Activated naive CD8-positive, alpha-beta T cell treated with anti-CD3 and anti-CD28 coated beads for 36 hours (primary cell): ENCODE measurements at regions not wholly inside any gene's neighbourhood (a gene's known extent, or its start where the extent isn't known, plus 50 kb on each side); places are given as distances from the start of the nearest gene placed in this dataset.
"Not testable (repeated sequence)": the region's sequence is repeated elsewhere in the genome, so short reads cannot be mapped to it uniquely, and the experiment has no call there.

Source experiments
- DNase-seq: peaks from one replicate; pipeline ENCODE4 v3.0.0; 2021
- H3K27ac Mint-ChIP-seq: one replicate; pipeline ENCODE4 v1.8.0; 2022; ENCODE audit warnings: mild to moderate bottlenecking, moderate library complexity, mixed read lengths
- H3K27me3 Mint-ChIP-seq: one replicate; pipeline ENCODE4 v1.8.0; 2022; ENCODE audit warnings: mild to moderate bottlenecking, mixed read lengths
- H3K36me3 Mint-ChIP-seq: one replicate; pipeline ENCODE4 v1.8.0; 2021; ENCODE audit warnings: mild to moderate bottlenecking, mixed read lengths
- H3K4me1 Mint-ChIP-seq: one replicate; pipeline ENCODE4 v1.8.0; 2021; ENCODE audit warnings: mixed read lengths
- H3K4me3 Mint-ChIP-seq: one replicate; pipeline ENCODE4 v1.8.0; 2022; ENCODE audit warnings: mild to moderate bottlenecking, moderate library complexity, mixed read lengths
- H3K9me3 Mint-ChIP-seq: one replicate; pipeline ENCODE4 v1.8.0; 2022; ENCODE audit warnings: mixed read lengths

- Mint-ChIP-seq H3K36me3 (no peaks in the 10 kb centered on the region), H3K9me3 (no peaks in the 10 kb centered on the region), H3K27me3 (peaks cover under 1% of the 10 kb centered on the region), H3K4me3 (no peak overlapping the region), H3K27ac (no peak overlapping the region), H3K4me1 (no peaks in the 10 kb centered on the region)
- DNase-seq: no peak
These were observed 55.4 kb upstream of the GRPR start for GRCh38 chrX:16067886-16068515.

- no peaks in the 10 kb centered on the region for H3K27me3 Mint-ChIP-seq
- no peaks in the 10 kb centered on the region for H3K9me3 Mint-ChIP-seq
- no peak for DNase-seq
- H3K27ac Mint-ChIP-seq: no peak overlapping the region
- no peaks in the 10 kb centered on the region for H3K36me3 Mint-ChIP-seq
- no peak overlapping the region for H3K4me3 Mint-ChIP-seq
- H3K4me1 Mint-ChIP-seq: no peaks in the 10 kb centered on the region
These were observed 59.4 kb upstream of the GRPR start for GRCh38 chrX:16063921-16064320.

- H3K27me3 Mint-ChIP-seq: no peaks in the 10 kb centered on the region
- no peak overlapping the region for H3K4me3 Mint-ChIP-seq
- H3K4me1 Mint-ChIP-seq: no peaks in the 10 kb centered on the region
- DNase-seq: no peak
- no peak overlapping the region for H3K27ac Mint-ChIP-seq
- H3K9me3 Mint-ChIP-seq: no peaks in the 10 kb centered on the region
- H3K36me3 Mint-ChIP-seq: no peaks in the 10 kb centered on the region
These were observed 60.2 kb upstream of the GRPR start for GRCh38 chrX:16063141-16063540.

GRCh38 chrX:16061296-16061695 is 62.1 kb upstream of the GRPR start:
- H3K27me3 Mint-ChIP-seq: no peaks in the 10 kb centered on the region

GRCh38 chrX:16060252-16060651 is 63.1 kb upstream of the GRPR start:
- no peaks in the 10 kb centered on the region for H3K9me3 Mint-ChIP-seq
- H3K27ac Mint-ChIP-seq: no peak overlapping the region
- no peak overlapping the region for H3K4me3 Mint-ChIP-seq
- peaks cover 3% of the 10 kb centered on the region for H3K27me3 Mint-ChIP-seq
- DNase-seq: no peak
- no peaks in the 10 kb centered on the region for H3K36me3 Mint-ChIP-seq
- no peaks in the 10 kb centered on the region for H3K4me1 Mint-ChIP-seq

More at GRCh38 chrX:16061296-16061695, 62.1 kb upstream of the GRPR start:
- H3K36me3 Mint-ChIP-seq: no peaks in the 10 kb centered on the region
- DNase-seq: no peak
- H3K4me1 Mint-ChIP-seq: no peaks in the 10 kb centered on the region
- H3K9me3 Mint-ChIP-seq: no peaks in the 10 kb centered on the region
- no peak overlapping the region for H3K4me3 Mint-ChIP-seq
- no peak overlapping the region for H3K27ac Mint-ChIP-seq

- not testable (repeated sequence) for DNase-seq, H3K27ac Mint-ChIP-seq, H3K27me3 Mint-ChIP-seq, H3K4me3 Mint-ChIP-seq, H3K9me3 Mint-ChIP-seq, H3K4me1 Mint-ChIP-seq, H3K36me3 Mint-ChIP-seq
These were observed 74.2 kb upstream of the GRPR start for GRCh38 chrX:16049126-16049525.

GRCh38 chrX:16042980-16043379 is 80.4 kb upstream of the GRPR start:
- Mint-ChIP-seq H3K27me3 (peaks cover 6% of the 10 kb centered on the region), H3K4me3 (no peak overlapping the region), H3K27ac (no peak overlapping the region), H3K36me3 (no peaks in the 10 kb centered on the region), H3K9me3 (no peaks in the 10 kb centered on the region), H3K4me1 (peaks cover 8% of the 10 kb centered on the region)
- DNase-seq: no peak

- no peaks in the 10 kb centered on the region for H3K36me3 Mint-ChIP-seq
- no peak for DNase-seq
- H3K27me3 Mint-ChIP-seq: peaks cover 7% of the 10 kb centered on the region
- peaks cover 8% of the 10 kb centered on the region for H3K4me1 Mint-ChIP-seq
- peak overlapping the region; percentile 78 for H3K27ac Mint-ChIP-seq
- no peaks in the 10 kb centered on the region for H3K9me3 Mint-ChIP-seq
- H3K4me3 Mint-ChIP-seq: no peak overlapping the region
These were observed 83.5 kb upstream of the GRPR start for GRCh38 chrX:16039834-16040233.

- peak overlapping the region; percentile 78 for H3K27ac Mint-ChIP-seq
- H3K36me3 Mint-ChIP-seq: no peaks in the 10 kb centered on the region
- no peaks in the 10 kb centered on the region for H3K9me3 Mint-ChIP-seq
- H3K4me3 Mint-ChIP-seq: no peak overlapping the region
- peaks cover 8% of the 10 kb centered on the region for H3K4me1 Mint-ChIP-seq
- no peak for DNase-seq
- peaks cover 7% of the 10 kb centered on the region for H3K27me3 Mint-ChIP-seq
These were observed 84.0 kb upstream of the GRPR start for GRCh38 chrX:16039363-16039762.

- Mint-ChIP-seq H3K27me3 (peaks cover 4% of the 10 kb centered on the region), H3K36me3 (no peaks in the 10 kb centered on the region), H3K4me1 (no peaks in the 10 kb centered on the region), H3K4me3 (no peak overlapping the region), H3K27ac (no peak overlapping the region), H3K9me3 (no peaks in the 10 kb centered on the region)
- DNase-seq: no peak
These were observed 90.0 kb upstream of the GRPR start for GRCh38 chrX:16033331-16033730.

- Mint-ChIP-seq H3K4me1 (peaks cover 10% of the 10 kb centered on the region), H3K4me3 (no peak overlapping the region), H3K9me3 (no peaks in the 10 kb centered on the region), H3K27ac (no peak overlapping the region), H3K27me3 (no peaks in the 10 kb centered on the region), H3K36me3 (no peaks in the 10 kb centered on the region)
- DNase-seq: no peak
These were observed 94.8 kb upstream of the GRPR start for GRCh38 chrX:16028576-16028975.

GRCh38 chrX:16023790-16024734 is 99.3 kb upstream of the GRPR start:
- DNase-seq: no peak
- H3K27ac Mint-ChIP-seq: no peak overlapping the region
- no peak overlapping the region for H3K4me3 Mint-ChIP-seq
- no peaks in the 10 kb centered on the region for H3K36me3 Mint-ChIP-seq
- H3K27me3 Mint-ChIP-seq: peaks cover 4% of the 10 kb centered on the region
- peaks cover 19% of the 10 kb centered on the region for H3K4me1 Mint-ChIP-seq
- H3K9me3 Mint-ChIP-seq: no peaks in the 10 kb centered on the region

- Mint-ChIP-seq H3K27me3 (peaks cover 4% of the 10 kb centered on the region), H3K36me3 (no peaks in the 10 kb centered on the region), H3K9me3 (no peaks in the 10 kb centered on the region), H3K27ac (no peak overlapping the region), H3K4me1 (peaks cover 19% of the 10 kb centered on the region), H3K4me3 (no peak overlapping the region)
- DNase-seq: no peak
These were observed 100.7 kb upstream of the GRPR start for GRCh38 chrX:16022580-16023200.

GRCh38 chrX:16018291-16018690 is 105.1 kb upstream of the GRPR start:
- no peak overlapping the region for H3K27ac Mint-ChIP-seq
- no peak overlapping the region for H3K4me3 Mint-ChIP-seq
- DNase-seq: no peak
- no peaks in the 10 kb centered on the region for H3K9me3 Mint-ChIP-seq
- H3K36me3 Mint-ChIP-seq: no peaks in the 10 kb centered on the region
- peaks cover 8% of the 10 kb centered on the region for H3K4me1 Mint-ChIP-seq
- H3K27me3 Mint-ChIP-seq: peaks cover 4% of the 10 kb centered on the region

- Mint-ChIP-seq H3K27ac (no peak overlapping the region), H3K36me3 (no peaks in the 10 kb centered on the region), H3K9me3 (no peaks in the 10 kb centered on the region), H3K4me1 (no peaks in the 10 kb centered on the region), H3K27me3 (no peaks in the 10 kb centered on the region), H3K4me3 (no peak overlapping the region)
- no peak for DNase-seq
These were observed 109.2 kb upstream of the GRPR start for GRCh38 chrX:16014171-16014570.
